Astrocyte of the spinal cord (primary cell): ENCODE measurements at regions not wholly inside any gene's neighbourhood (a gene's known extent, or its start where the extent isn't known, plus 50 kb on each side); places are given as distances from the start of the nearest gene placed in this dataset.
A peak's percentile ranks its signal among the peaks of the same experiment; 100 is the strongest.

Experiments
- DNase-seq: peaks from one replicate; pipeline ENCODE4 v3.0.0; 2011; ENCODE audit warnings: low read depth, low spot score
- H3K4me3 ChIP-seq: 2 replicates; pipeline ENCODE4 v1.5.1; 2011; ENCODE audit warnings: low read depth, mild to moderate bottlenecking, low read length, moderate library complexity
- in situ Hi-C: cut with HindIII; loops from 2 replicates; pipeline ENCODE4 v1.10.0; 2017; ENCODE audit warnings: low sequenced_read_pairs
- TF ChIP-seq, protein P1 (sequence below): IDR thresholded peaks from 2 replicates; pipeline ENCODE4 v1.5.1; 2012; ENCODE audit warnings: low read depth, mild to moderate bottlenecking, low read length, inconsistent platforms

GRCh38 chr5:171657473-171657872 is 128.1 kb upstream of the SMIM23 start:
- TF ChIP-seq, protein P1, sequence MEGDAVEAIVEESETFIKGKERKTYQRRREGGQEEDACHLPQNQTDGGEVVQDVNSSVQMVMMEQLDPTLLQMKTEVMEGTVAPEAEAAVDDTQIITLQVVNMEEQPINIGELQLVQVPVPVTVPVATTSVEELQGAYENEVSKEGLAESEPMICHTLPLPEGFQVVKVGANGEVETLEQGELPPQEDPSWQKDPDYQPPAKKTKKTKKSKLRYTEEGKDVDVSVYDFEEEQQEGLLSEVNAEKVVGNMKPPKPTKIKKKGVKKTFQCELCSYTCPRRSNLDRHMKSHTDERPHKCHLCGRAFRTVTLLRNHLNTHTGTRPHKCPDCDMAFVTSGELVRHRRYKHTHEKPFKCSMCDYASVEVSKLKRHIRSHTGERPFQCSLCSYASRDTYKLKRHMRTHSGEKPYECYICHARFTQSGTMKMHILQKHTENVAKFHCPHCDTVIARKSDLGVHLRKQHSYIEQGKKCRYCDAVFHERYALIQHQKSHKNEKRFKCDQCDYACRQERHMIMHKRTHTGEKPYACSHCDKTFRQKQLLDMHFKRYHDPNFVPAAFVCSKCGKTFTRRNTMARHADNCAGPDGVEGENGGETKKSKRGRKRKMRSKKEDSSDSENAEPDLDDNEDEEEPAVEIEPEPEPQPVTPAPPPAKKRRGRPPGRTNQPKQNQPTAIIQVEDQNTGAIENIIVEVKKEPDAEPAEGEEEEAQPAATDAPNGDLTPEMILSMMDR, result no peak
- in situ Hi-C loops, result no loop called here
- no peak overlapping the region for H3K4me3 ChIP-seq
- no peak for DNase-seq

DNA sequence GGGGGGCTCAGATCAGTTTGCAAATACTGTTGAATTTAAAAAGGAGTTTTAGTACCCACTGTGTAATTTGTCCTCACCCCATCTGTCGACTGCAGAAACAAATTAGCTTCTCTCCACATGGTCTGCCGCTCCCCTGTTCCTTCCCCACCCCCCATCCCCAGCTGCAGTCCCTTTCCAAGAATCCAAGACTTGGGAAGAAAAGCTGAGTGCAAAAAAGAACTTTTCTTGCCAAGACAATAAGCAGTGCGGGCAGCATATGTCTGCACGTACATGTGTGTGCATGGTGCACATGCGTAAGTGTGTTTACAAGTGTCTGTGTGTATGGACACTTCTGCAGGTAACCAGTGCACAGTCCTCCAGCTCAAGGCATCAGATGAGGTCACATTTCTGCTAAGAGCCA is 125.7 kb upstream of the SMIM23 start:
- no peak for DNase-seq
- no peak overlapping the region for H3K4me3 ChIP-seq
- TF ChIP-seq, protein P1, result no peak
- in situ Hi-C loops, result no loop called here

DNA sequence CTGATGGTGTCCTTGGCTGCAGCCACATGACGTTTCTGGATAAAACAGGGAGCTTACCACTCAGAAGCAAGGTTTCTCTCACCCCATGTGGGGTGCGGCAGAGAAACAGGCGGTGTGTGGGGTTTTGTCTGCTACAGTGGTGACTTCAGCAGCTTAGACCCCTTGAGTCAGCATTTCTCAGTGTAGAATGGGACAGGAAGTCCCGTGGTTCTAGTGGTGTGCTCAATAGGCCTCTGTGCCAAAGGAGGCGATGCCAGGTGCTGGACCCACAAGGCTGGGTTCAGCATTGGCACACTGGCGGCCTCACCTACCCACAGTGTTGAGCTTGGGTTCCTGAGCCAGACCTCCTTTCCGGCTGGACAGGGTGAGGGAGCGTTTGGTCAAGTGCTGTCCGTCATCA is 125.2 kb upstream of the SMIM23 start:
- H3K4me3 ChIP-seq, result no peak overlapping the region
- DNase-seq, result no peak
- in situ Hi-C loops, result no loop called here
- TF ChIP-seq, protein P1, result no peak

DNA sequence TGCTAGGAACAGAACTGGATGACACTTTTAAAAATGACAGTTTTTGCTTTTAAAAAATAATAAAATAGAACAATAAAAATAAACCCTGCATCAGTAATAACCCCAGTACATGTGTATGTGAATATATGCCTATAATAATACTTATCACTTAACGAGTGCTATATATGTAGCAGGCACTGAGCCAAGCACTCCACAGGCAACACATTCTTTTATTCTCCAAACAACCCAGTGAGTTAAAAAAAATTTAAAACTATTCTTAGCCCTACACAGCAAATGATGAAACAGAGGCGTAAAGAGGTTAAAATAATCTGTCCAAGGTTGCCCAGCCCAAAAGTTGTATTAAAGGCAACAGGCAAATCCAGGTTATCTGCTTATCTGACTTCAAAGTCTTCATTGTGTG is 124.5 kb upstream of the SMIM23 start:
- TF ChIP-seq, protein P1, result no peak
- DNase-seq, result peak; percentile 47
- in situ Hi-C loops, result no loop called here
- H3K4me3 ChIP-seq, result no peak overlapping the region

DNA sequence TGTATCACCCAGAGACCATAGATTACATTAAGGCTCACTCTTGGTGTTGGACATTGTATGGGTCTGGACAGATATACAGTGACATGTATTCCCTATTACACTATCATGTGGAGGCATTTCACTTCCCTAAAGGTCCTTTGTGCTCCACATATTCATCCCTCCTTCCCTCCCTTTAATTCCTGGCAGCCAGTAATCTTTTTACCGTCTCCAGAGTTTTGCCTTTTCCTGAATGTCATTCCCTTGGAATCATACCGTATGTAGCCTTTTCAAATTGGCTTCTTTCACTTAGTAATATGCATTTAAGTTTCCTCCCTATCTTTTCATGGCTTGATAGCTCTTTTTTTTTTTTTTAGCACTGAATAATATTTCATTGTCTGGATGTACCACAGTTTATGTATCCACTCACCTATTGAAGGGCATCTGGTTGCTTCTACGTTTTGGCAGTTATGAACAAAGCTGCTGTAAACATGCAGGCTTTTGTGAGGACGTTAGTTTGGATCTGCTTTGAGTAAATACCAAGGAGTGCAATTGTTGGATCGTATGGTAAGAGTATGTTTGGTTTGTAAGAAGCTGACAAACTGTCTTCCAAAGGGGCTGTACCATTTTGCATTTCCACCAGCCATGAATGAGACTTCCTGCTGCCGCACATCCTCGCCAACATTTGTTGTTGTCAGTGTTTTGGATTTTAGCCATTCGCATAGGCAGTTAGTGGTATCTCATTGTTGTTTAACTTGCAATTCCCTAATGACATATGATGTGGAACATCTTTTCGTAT is 122.1 kb upstream of the SMIM23 start:
- TF ChIP-seq, protein P1, result no peak
- in situ Hi-C loops, result no loop called here
- no peak for DNase-seq
- no peak overlapping the region for H3K4me3 ChIP-seq

GRCh38 chr5:171664489-171664888 is 121.1 kb upstream of the SMIM23 start:
- no peak overlapping the region for H3K4me3 ChIP-seq
- TF ChIP-seq, protein P1, result no peak
- in situ Hi-C loops, result no loop called here
- DNase-seq, result no peak

GRCh38 chr5:171666815-171667214 is 118.8 kb upstream of the SMIM23 start:
- in situ Hi-C loops, result no loop called here
- H3K4me3 ChIP-seq, result no peak overlapping the region
- TF ChIP-seq, protein P1, result no peak
- DNase-seq, result no peak
